ENCODE measurements at regions not wholly inside any gene's neighbourhood (a gene's known extent, or its start where the extent isn't known, plus 50 kb on each side); places are given as distances from the start of the nearest gene placed in this dataset.
"Not testable (repeated sequence)": the region's sequence is repeated elsewhere in the genome, so short reads cannot be mapped to it uniquely, and the experiment has no call there.

DNA sequence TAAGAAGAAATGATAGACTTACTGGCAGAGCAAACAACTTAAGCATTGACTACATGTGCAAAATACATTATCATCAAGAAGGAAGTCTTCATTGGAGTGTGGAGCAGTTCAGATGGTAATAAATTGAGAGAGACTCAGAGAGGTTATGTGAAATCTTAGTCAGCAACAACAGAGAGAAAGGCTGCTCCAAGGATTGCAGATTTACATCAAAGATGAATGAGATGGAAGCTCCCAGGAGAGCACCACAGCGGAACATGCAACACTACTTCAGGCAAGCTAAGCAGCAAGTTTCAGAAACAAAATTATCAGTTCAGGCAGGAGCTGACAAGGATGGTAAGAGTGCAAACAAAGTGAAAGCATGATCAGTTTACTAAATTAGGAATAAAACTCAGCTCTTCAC lies 882.3 kb downstream of the LRFN5 start:
- Mint-ChIP-seq H3K36me3 (ENCODE audit: low read depth) (no peaks in the 10 kb centered on the region), H3K4me1 (ENCODE audit: low read depth) (no peaks in the 10 kb centered on the region), H3K4me3 (no peak overlapping the region), H3K27me3 (no peaks in the 10 kb centered on the region), H3K27ac (no peak overlapping the region), H3K9me3 (no peaks in the 10 kb centered on the region)
- intact Hi-C loops (cut with micrococcal nuclease): no loop called here

DNA sequence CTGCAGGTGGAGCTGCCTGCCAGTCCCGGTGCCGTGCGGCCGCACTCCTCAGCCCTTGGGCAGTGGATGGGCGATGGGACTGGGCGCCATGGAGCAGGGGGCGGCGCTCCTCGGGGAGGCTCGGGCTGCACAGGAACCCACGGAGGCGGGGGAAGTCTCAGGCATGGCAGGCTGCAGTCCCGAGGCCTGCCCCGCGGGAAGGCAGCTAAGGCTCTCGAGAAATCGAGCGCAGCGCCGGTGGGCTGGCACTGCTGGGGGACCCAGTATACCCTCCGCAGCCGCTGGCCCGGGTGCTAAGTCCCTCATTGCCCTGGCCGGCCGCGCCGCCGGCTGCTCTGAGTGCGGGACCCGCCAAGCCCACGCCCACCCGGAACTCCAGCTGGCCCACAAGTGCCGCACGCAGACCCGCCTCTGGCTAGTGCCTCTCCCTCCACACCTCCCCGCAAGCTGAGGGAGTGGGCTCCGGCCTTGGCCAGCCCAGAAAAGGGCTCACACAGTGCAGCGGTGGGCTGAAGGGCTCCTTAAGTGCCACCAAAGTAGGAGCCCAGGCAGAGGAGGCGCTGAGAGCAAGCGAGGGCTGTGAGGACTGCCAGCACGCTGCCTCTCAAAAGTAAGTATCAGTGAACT lies 875.8 kb downstream of the LRFN5 start:
- H3K4me3 Mint-ChIP-seq; H3K27ac Mint-ChIP-seq; intact Hi-C loops (cut with micrococcal nuclease); H3K4me1 Mint-ChIP-seq (ENCODE audit: low read depth); H3K36me3 Mint-ChIP-seq (ENCODE audit: low read depth); H3K27me3 Mint-ChIP-seq: not testable (repeated sequence)
- peaks cover 13% of the 10 kb centered on the region for H3K9me3 Mint-ChIP-seq

DNA sequence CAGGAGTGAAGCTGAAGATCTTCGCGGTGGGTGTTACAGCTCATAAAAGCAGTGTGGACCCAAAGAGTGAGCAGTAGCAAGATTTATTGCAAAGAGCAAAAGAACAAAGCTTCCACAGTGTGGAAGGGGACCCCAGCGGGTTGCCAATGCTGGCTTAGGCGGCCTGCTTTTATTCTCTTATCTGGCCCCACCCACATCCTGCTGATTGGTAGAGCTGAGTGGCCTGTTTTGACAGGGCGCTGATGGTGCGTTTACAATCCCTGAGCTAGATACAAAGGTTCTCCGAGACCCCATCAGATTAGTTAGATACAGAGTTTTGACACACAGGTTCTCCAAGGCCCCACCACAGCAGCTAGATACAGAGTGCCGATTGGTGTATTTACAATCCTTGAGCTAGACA lies 875.0 kb downstream of the LRFN5 start:
- H3K4me3 Mint-ChIP-seq; H3K36me3 Mint-ChIP-seq (ENCODE audit: low read depth); H3K27ac Mint-ChIP-seq; H3K4me1 Mint-ChIP-seq (ENCODE audit: low read depth); H3K27me3 Mint-ChIP-seq; intact Hi-C loops (cut with micrococcal nuclease): not testable (repeated sequence)
- peaks cover 13% of the 10 kb centered on the region for H3K9me3 Mint-ChIP-seq

GRCh38 chr14:42480255-42480654 lies 873.6 kb downstream of the LRFN5 start:
- H3K27me3 Mint-ChIP-seq: no peaks in the 10 kb centered on the region
- intact Hi-C loops (cut with micrococcal nuclease): no loop called here
- H3K36me3 Mint-ChIP-seq (ENCODE audit: low read depth): no peaks in the 10 kb centered on the region
- H3K27ac Mint-ChIP-seq: no peak overlapping the region
- H3K9me3 Mint-ChIP-seq: peaks cover 13% of the 10 kb centered on the region
- H3K4me3 Mint-ChIP-seq: no peak overlapping the region
- H3K4me1 Mint-ChIP-seq (ENCODE audit: low read depth): no peaks in the 10 kb centered on the region

GRCh38 chr14:42475289-42475688 lies 868.6 kb downstream of the LRFN5 start:
- H3K4me1 Mint-ChIP-seq (ENCODE audit: low read depth): no peaks in the 10 kb centered on the region
- no peak overlapping the region for H3K4me3 Mint-ChIP-seq
- no peak overlapping the region for H3K27ac Mint-ChIP-seq
- no peaks in the 10 kb centered on the region for H3K36me3 Mint-ChIP-seq (ENCODE audit: low read depth)
- intact Hi-C loops (cut with micrococcal nuclease): no loop called here
- H3K9me3 Mint-ChIP-seq: no peaks in the 10 kb centered on the region
- no peaks in the 10 kb centered on the region for H3K27me3 Mint-ChIP-seq

- no peak overlapping the region for H3K27ac Mint-ChIP-seq
Observed at GRCh38 chr14:42470427-42470719, 863.7 kb downstream of the LRFN5 start.

GRCh38 chr14:42469637-42470426 lies 863.2 kb downstream of the LRFN5 start:
- intact Hi-C loops (cut with micrococcal nuclease): no loop called here
- Mint-ChIP-seq H3K36me3 (ENCODE audit: low read depth) (no peaks in the 10 kb centered on the region), H3K4me3 (no peak overlapping the region), H3K27ac (no peak overlapping the region), H3K4me1 (ENCODE audit: low read depth) (no peaks in the 10 kb centered on the region), H3K27me3 (no peaks in the 10 kb centered on the region), H3K9me3 (no peaks in the 10 kb centered on the region)

More at GRCh38 chr14:42470427-42470719, 863.7 kb downstream of the LRFN5 start:
- Mint-ChIP-seq H3K4me3 (no peak overlapping the region), H3K4me1 (ENCODE audit: low read depth) (no peaks in the 10 kb centered on the region), H3K27me3 (no peaks in the 10 kb centered on the region), H3K9me3 (no peaks in the 10 kb centered on the region), H3K36me3 (ENCODE audit: low read depth) (no peaks in the 10 kb centered on the region)
- intact Hi-C loops (cut with micrococcal nuclease): no loop called here

- H3K27ac Mint-ChIP-seq: no peak overlapping the region
- intact Hi-C loops (cut with micrococcal nuclease): no loop called here
- H3K4me1 Mint-ChIP-seq (ENCODE audit: low read depth): no peaks in the 10 kb centered on the region
- H3K4me3 Mint-ChIP-seq: no peak overlapping the region
- H3K36me3 Mint-ChIP-seq (ENCODE audit: low read depth): no peaks in the 10 kb centered on the region
- peaks cover 15% of the 10 kb centered on the region for H3K9me3 Mint-ChIP-seq
- no peaks in the 10 kb centered on the region for H3K27me3 Mint-ChIP-seq
Observed at GRCh38 chr14:42460673-42461072, 854.0 kb downstream of the LRFN5 start.

GRCh38 chr14:42459171-42459685 lies 852.6 kb downstream of the LRFN5 start:
- Mint-ChIP-seq H3K27me3 (no peaks in the 10 kb centered on the region), H3K4me1 (ENCODE audit: low read depth) (no peaks in the 10 kb centered on the region), H3K27ac (no peak overlapping the region), H3K9me3 (peaks cover 20% of the 10 kb centered on the region), H3K4me3 (no peak overlapping the region), H3K36me3 (ENCODE audit: low read depth) (no peaks in the 10 kb centered on the region)
- intact Hi-C loops (cut with micrococcal nuclease): no loop called here

- Mint-ChIP-seq H3K4me3 (no peak overlapping the region), H3K27ac (no peak overlapping the region), H3K27me3 (no peaks in the 10 kb centered on the region), H3K9me3 (no peaks in the 10 kb centered on the region), H3K36me3 (ENCODE audit: low read depth) (no peaks in the 10 kb centered on the region), H3K4me1 (ENCODE audit: low read depth) (peaks cover 4% of the 10 kb centered on the region)
- intact Hi-C loops (cut with micrococcal nuclease): no loop called here
Observed at GRCh38 chr14:42441615-42442014, 834.9 kb downstream of the LRFN5 start.

DNA sequence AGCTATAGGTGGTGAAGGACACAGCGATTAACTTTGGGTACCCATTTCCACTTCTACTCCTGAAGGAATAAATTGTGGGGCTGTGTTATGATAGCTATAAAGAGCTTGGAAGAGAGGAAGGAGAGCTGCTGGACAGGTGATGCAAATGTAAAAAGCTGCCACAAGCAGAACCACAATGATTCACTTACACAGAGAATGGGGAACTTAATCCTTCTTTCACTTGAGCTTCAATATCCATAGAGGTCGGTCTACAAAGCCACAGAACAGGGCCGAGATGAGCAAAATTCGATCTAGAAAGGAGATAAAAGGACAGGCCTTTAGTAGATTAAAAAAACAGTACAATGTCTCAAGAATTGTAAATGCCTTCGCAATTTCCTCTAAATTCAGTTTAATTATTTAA lies 831.1 kb downstream of the LRFN5 start:
- Mint-ChIP-seq H3K4me3 (no peak overlapping the region), H3K27me3 (no peaks in the 10 kb centered on the region), H3K4me1 (ENCODE audit: low read depth) (peaks cover 4% of the 10 kb centered on the region), H3K27ac (no peak overlapping the region), H3K36me3 (ENCODE audit: low read depth) (no peaks in the 10 kb centered on the region), H3K9me3 (peaks cover 11% of the 10 kb centered on the region)
- intact Hi-C loops (cut with micrococcal nuclease): no loop called here

DNA sequence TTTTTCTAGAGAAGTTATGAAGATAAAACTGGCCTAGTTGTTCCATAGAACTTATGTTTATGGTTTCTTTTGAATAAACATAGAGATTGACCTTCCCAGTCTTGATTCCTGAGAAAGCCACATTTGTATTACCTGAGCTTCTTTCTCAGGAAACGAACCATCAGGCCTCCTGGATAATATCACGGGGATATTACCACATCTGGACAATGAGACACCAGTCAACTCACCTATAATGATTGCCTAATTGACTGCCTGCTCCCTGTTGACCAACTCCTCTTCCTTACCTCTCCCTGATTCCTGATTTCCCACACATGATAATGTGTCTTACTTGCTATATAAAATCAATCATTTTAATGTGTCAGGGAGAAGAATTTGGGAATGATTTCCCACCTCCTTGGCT lies 822.7 kb downstream of the LRFN5 start:
- peaks cover 24% of the 10 kb centered on the region for H3K9me3 Mint-ChIP-seq
- no peak overlapping the region for H3K4me3 Mint-ChIP-seq
- H3K36me3 Mint-ChIP-seq (ENCODE audit: low read depth): no peaks in the 10 kb centered on the region
- intact Hi-C loops (cut with micrococcal nuclease): no loop called here
- H3K4me1 Mint-ChIP-seq (ENCODE audit: low read depth): no peaks in the 10 kb centered on the region
- no peak overlapping the region for H3K27ac Mint-ChIP-seq
- no peaks in the 10 kb centered on the region for H3K27me3 Mint-ChIP-seq

DNA sequence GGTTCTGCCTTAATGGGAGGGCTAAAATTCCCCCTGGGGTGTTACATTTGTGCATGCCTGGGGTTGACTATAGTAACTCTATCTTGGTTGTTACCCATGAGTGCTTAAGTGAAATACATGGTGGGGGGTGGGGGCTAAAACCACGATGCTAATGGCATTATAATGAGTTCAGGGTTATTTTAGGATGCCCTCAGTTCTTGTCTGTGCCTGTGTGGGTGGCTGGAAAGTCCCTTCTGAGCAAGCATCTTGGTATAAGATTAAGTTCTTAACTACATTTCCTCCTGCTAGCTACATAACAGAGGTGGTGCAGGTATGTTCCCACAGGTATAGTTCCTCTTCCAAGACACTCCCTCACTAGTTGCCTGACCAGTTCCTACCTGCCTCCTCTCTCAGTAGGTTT lies 822.3 kb downstream of the LRFN5 start:
- H3K36me3 Mint-ChIP-seq (ENCODE audit: low read depth): no peaks in the 10 kb centered on the region
- no peaks in the 10 kb centered on the region for H3K4me1 Mint-ChIP-seq (ENCODE audit: low read depth)
- intact Hi-C loops (cut with micrococcal nuclease): no loop called here
- H3K4me3 Mint-ChIP-seq: no peak overlapping the region
- no peaks in the 10 kb centered on the region for H3K27me3 Mint-ChIP-seq
- H3K27ac Mint-ChIP-seq: no peak overlapping the region
- peaks cover 24% of the 10 kb centered on the region for H3K9me3 Mint-ChIP-seq

GRCh38 chr14:42424501-42424900 lies 817.8 kb downstream of the LRFN5 start:
- Mint-ChIP-seq H3K4me1 (ENCODE audit: low read depth) (no peaks in the 10 kb centered on the region), H3K27me3 (no peaks in the 10 kb centered on the region), H3K4me3 (no peak overlapping the region), H3K36me3 (ENCODE audit: low read depth) (no peaks in the 10 kb centered on the region), H3K9me3 (no peaks in the 10 kb centered on the region), H3K27ac (no peak overlapping the region)
- intact Hi-C loops (cut with micrococcal nuclease): no loop called here

All from dendritic cell treated with granulocyte-macrophage colony-stimulating factor and Interleukin-4, amounts not matched to agents 40 ng/mL and 50 ng/mL, for 4 days (primary cell).